ENCODE measurements at regions not wholly inside any gene's neighbourhood (a gene's known extent, or its start where the extent isn't known, plus 50 kb on each side); places are given as distances from the start of the nearest gene placed in this dataset.

GRCh38 chr16:16850274-16850673 lies 471.3 kb downstream of the NPIPA7 start:
- Histone ChIP-seq H3K36me3 (ENCODE audit: low read depth, missing control alignments) (no peaks in the 10 kb centered on the region), H3K4me3 (no peak overlapping the region), H3K27ac (no peak overlapping the region), H3K27me3 (no peaks in the 10 kb centered on the region), H3K9me3 (no peaks in the 10 kb centered on the region), H3K4me1 (no peaks in the 10 kb centered on the region)
- WGBS, 2 donors = 79 to 82% methylated on average over 5 of the region's 5 CpGs
- TF ChIP-seq POLR2A (IDR thresholded peaks at IDR 0.05) (no peak), CTCF (IDR thresholded peaks at IDR 0.05) (no peak)
- no peak for DNase-seq
- intact Hi-C loops (cut with DNase I; ENCODE audit: low total_unique reads) = no loop called here

- DNase-seq = no peak
- TF ChIP-seq POLR2A (IDR thresholded peaks at IDR 0.05) = no peak
- no peak for TF ChIP-seq CTCF (IDR thresholded peaks at IDR 0.05)
- H3K27ac ChIP-seq = no peak overlapping the region
- H3K4me3 ChIP-seq = no peak overlapping the region
- no peaks in the 10 kb centered on the region for H3K9me3 ChIP-seq
- intact Hi-C loops (cut with DNase I; ENCODE audit: low total_unique reads) = no loop called here
- 0% methylated on average over 1 of the region's 1 CpG for WGBS, 2 donors
- no peaks in the 10 kb centered on the region for H3K4me1 ChIP-seq
- H3K36me3 ChIP-seq (ENCODE audit: low read depth, missing control alignments) = no peaks in the 10 kb centered on the region
- no peaks in the 10 kb centered on the region for H3K27me3 ChIP-seq
These were observed 478.1 kb downstream of the NPIPA7 start for GRCh38 chr16:16857012-16857411.

- no peak for TF ChIP-seq CTCF (IDR thresholded peaks at IDR 0.05)
- TF ChIP-seq POLR2A (IDR thresholded peaks at IDR 0.05) = no peak
- H3K4me3 ChIP-seq = no peak overlapping the region
- H3K4me1 ChIP-seq = no peaks in the 10 kb centered on the region
- no peaks in the 10 kb centered on the region for H3K27me3 ChIP-seq
- no peaks in the 10 kb centered on the region for H3K36me3 ChIP-seq (ENCODE audit: low read depth, missing control alignments)
- no peaks in the 10 kb centered on the region for H3K9me3 ChIP-seq
- WGBS, 2 donors = 46 to 58% methylated on average over 5 of the region's 5 CpGs
- intact Hi-C loops (cut with DNase I; ENCODE audit: low total_unique reads) = no loop called here
- DNase-seq = no peak
- H3K27ac ChIP-seq = no peak overlapping the region
These were observed 478.8 kb downstream of the NPIPA7 start for GRCh38 chr16:16857603-16858283.

- no peaks in the 10 kb centered on the region for H3K27me3 ChIP-seq
- intact Hi-C loops (cut with DNase I; ENCODE audit: low total_unique reads) = no loop called here
- H3K36me3 ChIP-seq (ENCODE audit: low read depth, missing control alignments) = no peaks in the 10 kb centered on the region
- no peak overlapping the region for H3K27ac ChIP-seq
- 27 to 52% methylated on average over 7 of the region's 7 CpGs for WGBS, 2 donors
- TF ChIP-seq CTCF (IDR thresholded peaks at IDR 0.05) (peak; percentile 32 to 73 (median 67)), POLR2A (IDR thresholded peaks at IDR 0.05) (no peak)
- H3K9me3 ChIP-seq = no peaks in the 10 kb centered on the region
- H3K4me3 ChIP-seq = no peak overlapping the region
- no peaks in the 10 kb centered on the region for H3K4me1 ChIP-seq
- DNase-seq = peak; percentile 61
These were observed 482.6 kb downstream of the NPIPA7 start for GRCh38 chr16:16861546-16861945.

- Histone ChIP-seq H3K36me3 (ENCODE audit: low read depth, missing control alignments) (no peaks in the 10 kb centered on the region), H3K27ac (no peak overlapping the region), H3K4me1 (no peaks in the 10 kb centered on the region), H3K9me3 (no peaks in the 10 kb centered on the region), H3K4me3 (no peak overlapping the region), H3K27me3 (no peaks in the 10 kb centered on the region)
- WGBS, 2 donors = 67 to 83% methylated on average over 6 of the region's 6 CpGs
- no peak for DNase-seq
- intact Hi-C loops (cut with DNase I; ENCODE audit: low total_unique reads) = no loop called here
- TF ChIP-seq CTCF (IDR thresholded peaks at IDR 0.05) (no peak), POLR2A (IDR thresholded peaks at IDR 0.05) (no peak)
These were observed 484.7 kb downstream of the NPIPA7 start for GRCh38 chr16:16863672-16864071.

Measured in testis (tissue), 2 donors.